MCF 10A (cell line): ENCODE measurements at regions not wholly inside any gene's neighbourhood (a gene's known extent, or its start where the extent isn't known, plus 50 kb on each side); places are given as distances from the start of the nearest gene placed in this dataset.

Source experiments
- BruUV-seq: library from RNA; stranded (reverse); fragments of 400-500 nt; replicated peaks from 2 replicates; lab custom pipeline; 2021; lab: Mats Ljungman, UMichigan
- CTCF ChIA-PET: fragments of 300-600 bp; sonication (Branson Sonifier 250); formaldehyde crosslinking; extraction: SDS; loops from one replicate; lab custom pipeline; 2021; ENCODE audit warnings: antibody characterized with exemption, inconsistent platforms; lab: Yijun Ruan, JAX
- POLR2A ChIA-PET: fragments of 300-600, 350-650 bp; sonication (Branson Sonifier 250); formaldehyde crosslinking; extraction: SDS; loops from one replicate; lab custom pipeline; 2020; ENCODE audit warnings: antibody characterized with exemption, inconsistent platforms; lab: Yijun Ruan, JAX
- DNase-seq: peaks from one replicate; pipeline ENCODE4 v3.0.0-alpha.2; 2018; ENCODE audit not compliant: unreplicated experiment
- H3K27ac Mint-ChIP-seq: one replicate; pipeline ENCODE4 v1.8.0; 2022; ENCODE audit warnings: mild to moderate bottlenecking, low read depth, mixed read lengths; ENCODE audit not compliant: unreplicated experiment
- H3K27me3 Mint-ChIP-seq: one replicate; pipeline ENCODE4 v1.8.0; 2022; ENCODE audit warnings: mixed read lengths; ENCODE audit not compliant: insufficient read depth, unreplicated experiment
- H3K36me3 Mint-ChIP-seq: one replicate; pipeline ENCODE4 v1.8.0; 2022; ENCODE audit warnings: mild to moderate bottlenecking, moderate library complexity, mixed read lengths; ENCODE audit not compliant: insufficient read depth, unreplicated experiment
- H3K4me1 Mint-ChIP-seq: one replicate; pipeline ENCODE4 v1.8.0; 2022; ENCODE audit warnings: mixed read lengths; ENCODE audit not compliant: insufficient read depth, unreplicated experiment
- H3K4me3 Mint-ChIP-seq: one replicate; pipeline ENCODE4 v1.8.0; 2022; ENCODE audit warnings: mild to moderate bottlenecking, moderate library complexity, mixed read lengths; ENCODE audit not compliant: unreplicated experiment
- H3K9me3 Mint-ChIP-seq: one replicate; pipeline ENCODE4 v1.8.0; 2022; ENCODE audit warnings: mixed read lengths; ENCODE audit not compliant: unreplicated experiment
- CTCF ChIP-seq: fragments of 200-600 bp; IDR thresholded peaks from one replicate; pipeline ENCODE4 v1.8.0; 2022; ENCODE audit warnings: antibody characterized with exemption, mild to moderate bottlenecking; ENCODE audit not compliant: unreplicated experiment
- intact Hi-C: fragments of 100-400 bp; cut with micrococcal nuclease; formaldehyde crosslinking; loops from 2 replicates; pipeline ENCODE4 v1.14.1; 2022

DNA sequence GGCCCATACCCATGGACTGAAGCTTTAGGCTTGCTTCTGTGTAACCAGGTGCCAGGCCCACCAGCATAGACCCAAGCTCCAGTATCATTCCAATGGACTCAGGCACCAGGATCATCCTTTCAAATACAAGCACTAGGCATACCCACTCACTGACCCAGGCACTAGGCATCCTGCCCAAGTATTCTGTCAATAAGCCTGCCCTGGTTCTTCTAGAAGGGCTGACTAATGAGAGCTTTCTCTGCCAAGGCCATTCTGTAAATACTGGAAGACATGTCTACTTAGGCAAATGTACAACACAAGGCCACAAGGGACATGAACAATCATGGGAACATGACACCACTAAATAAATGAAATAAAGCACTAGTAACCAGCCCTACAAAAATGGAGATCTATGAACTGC, 352.2 kb downstream of the FSCB start:
- H3K27me3 Mint-ChIP-seq = no peaks in the 10 kb centered on the region
- TF ChIP-seq CTCF = no peak
- H3K27ac Mint-ChIP-seq = no peak overlapping the region
- no peak overlapping the region for H3K4me3 Mint-ChIP-seq
- H3K4me1 Mint-ChIP-seq = no peaks in the 10 kb centered on the region
- BruUV-seq = no TSS peak
- intact Hi-C loops = loop anchor here (5.0 kb wide), 1 partner anchor 502 kb away; no protein-coding TSS in a partner anchor
- no peak for DNase-seq
- ChIA-PET POLR2A (interaction anchor here (0.6 kb wide), 1 partner anchor 28 kb away, joined by 3 read pairs; no protein-coding TSS in a partner anchor), CTCF (no interaction called here)
- no peaks in the 10 kb centered on the region for H3K9me3 Mint-ChIP-seq
- no peaks in the 10 kb centered on the region for H3K36me3 Mint-ChIP-seq

DNA sequence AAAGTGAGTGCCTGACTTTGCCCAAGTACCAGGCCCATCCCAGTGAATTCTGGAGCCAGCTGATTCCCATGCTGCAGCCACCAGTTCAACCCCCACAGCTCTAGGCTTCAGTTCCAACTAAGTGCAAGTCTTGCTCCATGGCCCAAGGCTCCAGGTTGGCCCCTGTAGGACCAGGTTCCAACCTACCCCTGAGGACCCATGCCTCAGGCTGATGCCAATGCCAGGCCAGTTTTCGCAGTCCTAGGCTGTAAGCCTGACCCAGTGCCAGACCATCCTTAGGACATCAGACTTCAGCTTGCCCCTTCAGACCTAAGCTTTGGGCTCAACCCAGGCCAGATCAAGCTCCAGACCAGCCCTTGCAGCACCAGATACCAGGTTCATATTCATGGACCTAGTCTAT, 352.6 kb downstream of the FSCB start:
- no peak for TF ChIP-seq CTCF
- H3K27me3 Mint-ChIP-seq = no peaks in the 10 kb centered on the region
- H3K4me3 Mint-ChIP-seq = no peak overlapping the region
- ChIA-PET CTCF (no interaction called here), POLR2A (interaction anchor here (0.6 kb wide), 1 partner anchor 28 kb away, joined by 3 read pairs; no protein-coding TSS in a partner anchor)
- no peaks in the 10 kb centered on the region for H3K4me1 Mint-ChIP-seq
- no peak overlapping the region for H3K27ac Mint-ChIP-seq
- no peaks in the 10 kb centered on the region for H3K36me3 Mint-ChIP-seq
- no peak for DNase-seq
- intact Hi-C loops = loop anchor here (5.0 kb wide), 1 partner anchor 503 kb away; no protein-coding TSS in a partner anchor
- no peaks in the 10 kb centered on the region for H3K9me3 Mint-ChIP-seq
- BruUV-seq = no TSS peak

GRCh38 chr14:44151130-44151820, 355.8 kb downstream of the FSCB start:
- DNase-seq = no peak
- Mint-ChIP-seq H3K27me3 (no peaks in the 10 kb centered on the region), H3K36me3 (no peaks in the 10 kb centered on the region), H3K9me3 (no peaks in the 10 kb centered on the region), H3K4me3 (no peak overlapping the region), H3K27ac (no peak overlapping the region), H3K4me1 (no peaks in the 10 kb centered on the region)
- ChIA-PET POLR2A (no interaction called here), CTCF (interaction anchor here (0.6 to 2.8 kb wide), 4 partner anchors 11 to 961 kb away, joined by 3 to 11 read pairs (median 8); no protein-coding TSS in a partner anchor)
- no TSS peak for BruUV-seq
- TF ChIP-seq CTCF = no peak
- intact Hi-C loops = loop anchor here (5.0 kb wide), 1 partner anchor 506 kb away; no protein-coding TSS in a partner anchor

- intact Hi-C loops = no loop called here
- DNase-seq = peak; percentile 68
- no peaks in the 10 kb centered on the region for H3K36me3 Mint-ChIP-seq
- H3K9me3 Mint-ChIP-seq = peaks cover 7% of the 10 kb centered on the region
- BruUV-seq = no TSS peak
- H3K4me3 Mint-ChIP-seq = no peak overlapping the region
- no peak overlapping the region for H3K27ac Mint-ChIP-seq
- ChIA-PET POLR2A (interaction anchor here (0.6 kb wide), 1 partner anchor 1338 kb away, joined by 3 read pairs; no protein-coding TSS in a partner anchor), CTCF (interaction anchor here (0.6 to 2.8 kb wide), 28 partner anchors 11 to 1670 kb away, joined by 3 to 11 read pairs (median 3); no protein-coding TSS in a partner anchor)
- H3K27me3 Mint-ChIP-seq = no peaks in the 10 kb centered on the region
- H3K4me1 Mint-ChIP-seq = no peaks in the 10 kb centered on the region
- TF ChIP-seq CTCF = peak; percentile 72
Measured at GRCh38 chr14:44149597-44149996, 357.5 kb downstream of the FSCB start.
